ENCODE measurements at regions not wholly inside any gene's neighbourhood (a gene's known extent, or its start where the extent isn't known, plus 50 kb on each side); places are given as distances from the start of the nearest gene placed in this dataset.

DNA sequence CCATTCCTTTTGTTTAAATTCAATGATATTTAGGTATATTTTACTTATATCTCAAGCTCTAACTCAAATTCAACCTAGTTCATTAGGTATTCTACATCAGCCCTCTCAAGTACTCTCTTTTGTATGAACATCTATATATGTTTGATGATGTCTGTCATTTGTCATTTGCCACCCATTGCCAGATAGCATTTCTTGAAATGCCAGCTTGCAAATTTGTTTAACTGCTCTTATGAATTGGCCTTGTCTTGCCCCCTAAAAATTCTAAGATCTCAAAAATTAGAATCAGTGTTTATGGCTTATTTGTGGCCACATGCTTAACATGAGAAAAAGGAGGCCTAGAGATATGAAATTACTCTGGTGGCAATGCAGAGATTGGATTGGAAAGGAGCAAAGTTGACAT is 1140.3 kb upstream of the DDX18 start:
- TF ChIP-seq CTCF (IDR thresholded peaks at IDR 0.05; ENCODE audit: low read length) (no peak), EZH2 (IDR thresholded peaks at IDR 0.05; ENCODE audit: borderline replicate concordance, low read length) (no peak)
- H3K9me2 ChIP-seq (ENCODE audit: low read depth, low read length), result no peaks in the 10 kb centered on the region
- H3K79me2 ChIP-seq (ENCODE audit: insufficient read depth, low read length), result no peaks in the 10 kb centered on the region
- no peaks in the 10 kb centered on the region for H3K36me3 ChIP-seq (ENCODE audit: insufficient read depth, low read length)
- H3F3A ChIP-seq (ENCODE audit: insufficient read depth, low read length), result no peaks in the 10 kb centered on the region
- H4K20me1 ChIP-seq (ENCODE audit: insufficient read depth, low read length), result no peaks in the 10 kb centered on the region
- no peak overlapping the region for H2AFZ ChIP-seq (ENCODE audit: low read length)
- no peaks in the 10 kb centered on the region for H3K27me3 ChIP-seq (ENCODE audit: insufficient read depth, low read length)
- no peak overlapping the region for H3K27ac ChIP-seq (ENCODE audit: low read depth, low read length, poor library complexity, severe bottlenecking)
- H3K4me2 ChIP-seq (ENCODE audit: low read length), result no peak overlapping the region
- no peak overlapping the region for H3K9ac ChIP-seq (ENCODE audit: low read length)
- no peaks in the 10 kb centered on the region for H3K9me3 ChIP-seq (ENCODE audit: low read length)
- no peaks in the 10 kb centered on the region for H3K4me1 ChIP-seq (ENCODE audit: insufficient read depth, low read length, severe bottlenecking)
- no peak overlapping the region for H3K4me3 ChIP-seq (ENCODE audit: low read depth, low read length, poor library complexity, severe bottlenecking)

GRCh38 chr2:116676776-116677175 is 1137.7 kb upstream of the DDX18 start:
- no peaks in the 10 kb centered on the region for H3F3A ChIP-seq (ENCODE audit: insufficient read depth, low read length)
- no peak overlapping the region for H3K9ac ChIP-seq (ENCODE audit: low read length)
- no peaks in the 10 kb centered on the region for H3K4me1 ChIP-seq (ENCODE audit: insufficient read depth, low read length, severe bottlenecking)
- no peaks in the 10 kb centered on the region for H3K9me3 ChIP-seq (ENCODE audit: low read length)
- H3K36me3 ChIP-seq (ENCODE audit: insufficient read depth, low read length), result no peaks in the 10 kb centered on the region
- no peak overlapping the region for H2AFZ ChIP-seq (ENCODE audit: low read length)
- no peak overlapping the region for H3K4me3 ChIP-seq (ENCODE audit: low read depth, low read length, poor library complexity, severe bottlenecking)
- no peaks in the 10 kb centered on the region for H3K79me2 ChIP-seq (ENCODE audit: insufficient read depth, low read length)
- no peak for TF ChIP-seq CTCF (IDR thresholded peaks at IDR 0.05; ENCODE audit: low read length)
- no peak for TF ChIP-seq EZH2 (IDR thresholded peaks at IDR 0.05; ENCODE audit: borderline replicate concordance, low read length)
- H3K27me3 ChIP-seq (ENCODE audit: insufficient read depth, low read length), result no peaks in the 10 kb centered on the region
- H3K4me2 ChIP-seq (ENCODE audit: low read length), result no peak overlapping the region
- no peak overlapping the region for H3K27ac ChIP-seq (ENCODE audit: low read depth, low read length, poor library complexity, severe bottlenecking)
- H3K9me2 ChIP-seq (ENCODE audit: low read depth, low read length), result no peaks in the 10 kb centered on the region
- H4K20me1 ChIP-seq (ENCODE audit: insufficient read depth, low read length), result no peaks in the 10 kb centered on the region

DNA sequence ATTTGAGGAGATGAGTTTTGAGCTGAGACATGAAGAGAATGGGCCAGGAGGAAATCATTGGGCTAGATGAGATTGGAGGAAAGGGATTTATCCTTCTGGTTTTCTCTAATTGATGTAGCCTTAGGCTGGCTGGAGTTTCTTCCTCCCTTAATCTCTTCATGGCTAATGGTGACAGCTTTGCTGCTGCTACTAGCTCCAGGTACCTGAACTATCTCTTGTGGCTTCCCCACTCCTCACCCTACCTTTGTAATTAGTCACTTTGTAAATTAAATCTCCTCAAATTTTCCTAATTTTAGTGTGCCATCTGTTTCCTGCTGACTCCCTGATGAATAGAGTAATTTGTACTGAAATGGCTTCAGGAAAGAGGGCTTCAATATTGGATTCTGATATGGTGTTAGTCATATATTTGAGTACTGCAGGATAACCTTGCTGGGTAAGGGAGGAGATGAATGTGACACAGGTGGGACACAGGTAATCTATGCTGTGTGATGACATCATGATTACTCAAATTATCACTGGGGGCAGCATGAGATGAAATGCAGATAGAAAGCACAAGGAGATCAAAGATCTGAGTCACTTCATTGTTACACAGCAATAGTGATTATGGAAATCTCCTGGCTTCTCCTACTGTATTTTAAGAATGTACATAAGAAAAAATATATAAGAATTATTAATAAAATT is 1134.1 kb upstream of the DDX18 start:
- no peaks in the 10 kb centered on the region for H3K4me1 ChIP-seq (ENCODE audit: insufficient read depth, low read length, severe bottlenecking)
- no peaks in the 10 kb centered on the region for H3K36me3 ChIP-seq (ENCODE audit: insufficient read depth, low read length)
- TF ChIP-seq EZH2 (IDR thresholded peaks at IDR 0.05; ENCODE audit: borderline replicate concordance, low read length) (no peak), CTCF (IDR thresholded peaks at IDR 0.05; ENCODE audit: low read length) (no peak)
- H3K9ac ChIP-seq (ENCODE audit: low read length), result no peak overlapping the region
- no peak overlapping the region for H2AFZ ChIP-seq (ENCODE audit: low read length)
- no peaks in the 10 kb centered on the region for H3K27me3 ChIP-seq (ENCODE audit: insufficient read depth, low read length)
- no peak overlapping the region for H3K27ac ChIP-seq (ENCODE audit: low read depth, low read length, poor library complexity, severe bottlenecking)
- H3K79me2 ChIP-seq (ENCODE audit: insufficient read depth, low read length), result no peaks in the 10 kb centered on the region
- H4K20me1 ChIP-seq (ENCODE audit: insufficient read depth, low read length), result no peaks in the 10 kb centered on the region
- no peak overlapping the region for H3K4me3 ChIP-seq (ENCODE audit: low read depth, low read length, poor library complexity, severe bottlenecking)
- no peaks in the 10 kb centered on the region for H3K9me2 ChIP-seq (ENCODE audit: low read depth, low read length)
- no peaks in the 10 kb centered on the region for H3F3A ChIP-seq (ENCODE audit: insufficient read depth, low read length)
- H3K4me2 ChIP-seq (ENCODE audit: low read length), result no peak overlapping the region
- H3K9me3 ChIP-seq (ENCODE audit: low read length), result no peaks in the 10 kb centered on the region
